DND-41 (cell line): ENCODE measurements at regions not wholly inside any gene's neighbourhood (a gene's known extent, or its start where the extent isn't known, plus 50 kb on each side); places are given as distances from the start of the nearest gene placed in this dataset.
"Not testable (repeated sequence)": the region's sequence is repeated elsewhere in the genome, so short reads cannot be mapped to it uniquely, and the experiment has no call there.

Source experiments
- ATAC-seq: fragments of 200-7000 bp; cut with Tn5 transposase; 3 replicates; pipeline ENCODE4 v1.9.1; 2021; ENCODE audit warnings: low read depth; ENCODE audit not compliant: insufficient read depth
- DNase-seq: peaks from one replicate; pipeline ENCODE4 v3.0.0-alpha.2; 2020
- H2AFZ ChIP-seq: 2 replicates; pipeline ENCODE4 v1.6.0; 2012; ENCODE audit warnings: low read depth, low read length
- H3K27ac ChIP-seq: 2 replicates; pipeline ENCODE4 v1.5.1; 2012; ENCODE audit warnings: low read length, inconsistent platforms
- H3K27me3 ChIP-seq: fragments of 200-600 bp; sonication (generic); 2 replicates; pipeline ENCODE4 v1.6.0; 2012; ENCODE audit warnings: low read length, mild to moderate bottlenecking, inconsistent platforms; ENCODE audit not compliant: insufficient read depth, poor library complexity
- H3K36me3 ChIP-seq: 2 replicates; pipeline ENCODE4 v1.5.1; 2012; ENCODE audit warnings: low read length, inconsistent platforms; ENCODE audit not compliant: insufficient read depth
- H3K4me1 ChIP-seq: 2 replicates; pipeline ENCODE4 v1.5.1; 2012; ENCODE audit warnings: mild to moderate bottlenecking, low read length; ENCODE audit not compliant: insufficient read depth
- H3K4me2 ChIP-seq: 2 replicates; pipeline ENCODE4 v1.6.0; 2012; ENCODE audit warnings: mild to moderate bottlenecking, moderate library complexity, low read length, inconsistent platforms; ENCODE audit not compliant: insufficient read depth
- H3K4me3 ChIP-seq, 2 experiments: fragments of 200-600 bp in 1 of 2; shearing (Covaris generic) in 1 of 2; 2 replicates each; pipeline ENCODE4 v1.5.1; 2012 to 2016; ENCODE audit warnings: inconsistent platforms in 2 of 2, low read length in 2 of 2, mild to moderate bottlenecking in 2 of 2, low read depth in 1 of 2, moderate library complexity in 1 of 2
- H3K79me2 ChIP-seq: 2 replicates; pipeline ENCODE4 v1.6.0; 2012; ENCODE audit warnings: low read length, inconsistent platforms; ENCODE audit not compliant: insufficient read depth
- H3K9ac ChIP-seq: 2 replicates; pipeline ENCODE4 v1.6.0; 2012; ENCODE audit warnings: low read depth, mild to moderate bottlenecking, inconsistent platforms, low read length, moderate library complexity
- H3K9me3 ChIP-seq: 2 replicates; pipeline ENCODE4 v1.5.1; 2012; ENCODE audit warnings: low read length, moderate library complexity, mild to moderate bottlenecking, inconsistent platforms; ENCODE audit not compliant: insufficient read depth, severe bottlenecking
- H4K20me1 ChIP-seq: 2 replicates; pipeline ENCODE4 v1.6.0; 2012; ENCODE audit warnings: low read length; ENCODE audit not compliant: insufficient read depth
- CTCF ChIP-seq: IDR thresholded peaks from 2 replicates; pipeline ENCODE4 v1.5.1; 2012; ENCODE audit warnings: borderline replicate concordance, low read length, moderate library complexity, mild to moderate bottlenecking; ENCODE audit not compliant: poor library complexity, severe bottlenecking; ENCODE audit errors: extremely low read depth
- EZH2 ChIP-seq: IDR thresholded peaks from 3 replicates; pipeline ENCODE4 v1.6.1; 2012; ENCODE audit warnings: borderline replicate concordance, low read depth, mild to moderate bottlenecking, moderate library complexity, low read length, inconsistent platforms; ENCODE audit not compliant: severe bottlenecking

GRCh38 chr7:115793958-115794702 is 236.4 kb downstream of the TFEC start:
- Histone ChIP-seq H3K36me3 (no peaks in the 10 kb centered on the region), H3K4me1 (no peaks in the 10 kb centered on the region), H3K9me3 (no peaks in the 10 kb centered on the region), H4K20me1 (no peaks in the 10 kb centered on the region), H3K27me3 (peaks cover 6% of the 10 kb centered on the region), H3K9ac (no peak overlapping the region), H3K79me2 (no peaks in the 10 kb centered on the region), H2AFZ (no peak overlapping the region), H3K4me3 (no peak overlapping the region), H3K4me2 (no peak overlapping the region), H3K27ac (no peak overlapping the region)
- ATAC-seq (no peak), DNase-seq (no peak)
- no peak for TF ChIP-seq EZH2
- no peak for TF ChIP-seq CTCF

- Histone ChIP-seq H3K9ac (no peak overlapping the region), H3K27me3 (peaks cover 2% of the 10 kb centered on the region), H3K27ac (no peak overlapping the region), H3K36me3 (no peaks in the 10 kb centered on the region), H3K4me1 (no peaks in the 10 kb centered on the region), H3K9me3 (no peaks in the 10 kb centered on the region), H3K4me3 (no peak overlapping the region), H3K79me2 (no peaks in the 10 kb centered on the region), H4K20me1 (no peaks in the 10 kb centered on the region), H3K4me2 (no peak overlapping the region), H2AFZ (no peak overlapping the region)
- no peak for TF ChIP-seq CTCF
- ATAC-seq (no peak), DNase-seq (no peak)
These were observed 240.7 kb downstream of the TFEC start for GRCh38 chr7:115789901-115790300.

GRCh38 chr7:115789473-115789872 is 241.1 kb downstream of the TFEC start:
- H3K27me3 ChIP-seq, ATAC-seq, H4K20me1 ChIP-seq, H3K4me1 ChIP-seq, H3K79me2 ChIP-seq, H3K9me3 ChIP-seq, DNase-seq, H3K4me2 ChIP-seq, H3K27ac ChIP-seq, H3K4me3 ChIP-seq, H3K9ac ChIP-seq, H3K36me3 ChIP-seq, H2AFZ ChIP-seq: not testable (repeated sequence)

- Histone ChIP-seq H3K9ac (no peak overlapping the region), H3K79me2 (no peaks in the 10 kb centered on the region), H3K4me2 (no peak overlapping the region), H4K20me1 (no peaks in the 10 kb centered on the region), H3K4me3 (no peak overlapping the region), H2AFZ (no peak overlapping the region), H3K4me1 (no peaks in the 10 kb centered on the region), H3K9me3 (no peaks in the 10 kb centered on the region), H3K27me3 (no peaks in the 10 kb centered on the region), H3K27ac (no peak overlapping the region), H3K36me3 (no peaks in the 10 kb centered on the region)
- no peak for TF ChIP-seq CTCF
- TF ChIP-seq EZH2 = no peak
- ATAC-seq = no peak
- no peak for DNase-seq
These were observed 247.7 kb downstream of the TFEC start for GRCh38 chr7:115782696-115783490.
